Uterus (tissue), 3 donors: ENCODE measurements at regions not wholly inside any gene's neighbourhood (a gene's known extent, or its start where the extent isn't known, plus 50 kb on each side); places are given as distances from the start of the nearest gene placed in this dataset.

Experiments used
- DNase-seq, 2 donors: peaks; one replicate each; pipeline ENCODE4 v3.0.0-alpha.2; 2019 to 2020
- H3K27ac ChIP-seq, 2 donors: fragments of 200-600 bp; sonication (generic); 1 replicate in 1 of 2; 2 replicates in 1 of 2; pipeline ENCODE4 v1.5.1; 2016 to 2018
- H3K27me3 ChIP-seq, 2 donors: fragments of 200-600 bp; sonication (generic); one replicate each; pipeline ENCODE4 v1.5.1; 2018 to 2019; ENCODE audit warnings: control low read depth in 1 of 2
- H3K36me3 ChIP-seq, 2 donors: fragments of 200-600 bp; sonication (generic); one replicate each; pipeline ENCODE4 v1.5.1; 2019; ENCODE audit warnings: control low read depth in 1 of 2
- H3K4me1 ChIP-seq, 2 donors: fragments of 200-600 bp; sonication (generic); one replicate each; pipeline ENCODE4 v1.5.1; 2018 to 2019; ENCODE audit warnings: control low read depth in 1 of 2
- H3K4me3 ChIP-seq, 2 donors: fragments of 200-600 bp; sonication (generic); 1 replicate in 1 of 2; 2 replicates in 1 of 2; pipeline ENCODE4 v1.5.1; 2018 to 2019; ENCODE audit warnings: mild to moderate bottlenecking in 1 of 2
- H3K9me3 ChIP-seq, 2 donors: fragments of 200-600 bp; sonication (generic); one replicate each; pipeline ENCODE4 v1.5.1; 2019; ENCODE audit warnings: control low read depth in 1 of 2
- CTCF ChIP-seq, 4 experiments: fragments of 200-600 bp in 2 of 4; fragments of 450-650 bp in 2 of 4; sonication (generic) in 2 of 4; IDR thresholded peaks; one replicate each; pipeline ENCODE4 v1.5.1; 2016 to 2019; ENCODE audit warnings: antibody characterized with exemption in 4 of 4, mild to moderate bottlenecking in 2 of 4, moderate library complexity in 1 of 4
- POLR2A ChIP-seq, 2 donors: fragments of 450-650 bp; IDR thresholded peaks; one replicate each; pipeline ENCODE4 v1.6.1; 2016; ENCODE audit warnings: antibody characterized with exemption in 2 of 2, mild to moderate bottlenecking in 1 of 2, moderate library complexity in 1 of 2
- intact Hi-C: fragments of 100-400 bp; cut with DNase I; formaldehyde crosslinking; loops from one replicate; pipeline ENCODE4 v1.15.1; 2023; ENCODE audit warnings: low total_unique reads
- donor health status: DM: yes; HTN: yes; CAD: no.

GRCh38 chr14:34234258-34234657 lies 227.8 kb downstream of the SPTSSA start:
- TF ChIP-seq POLR2A (IDR thresholded peaks at IDR 0.05) (no peak), CTCF (IDR thresholded peaks at IDR 0.05) (no peak)
- DNase-seq, result no peak
- Histone ChIP-seq H3K27me3 (no peaks in the 10 kb centered on the region), H3K36me3 (no peaks in the 10 kb centered on the region), H3K4me1 (no peaks in the 10 kb centered on the region), H3K27ac (no peak overlapping the region), H3K9me3 (no peaks in the 10 kb centered on the region), H3K4me3 (no peak overlapping the region)
- intact Hi-C loops, result no loop called here

- H3K4me1 ChIP-seq, result no peaks in the 10 kb centered on the region
- H3K36me3 ChIP-seq, result no peaks in the 10 kb centered on the region
- no peak for TF ChIP-seq CTCF (IDR thresholded peaks at IDR 0.05)
- no peak overlapping the region for H3K4me3 ChIP-seq
- no peak overlapping the region for H3K27ac ChIP-seq
- no peak for DNase-seq
- no peaks in the 10 kb centered on the region for H3K9me3 ChIP-seq
- intact Hi-C loops, result no loop called here
- H3K27me3 ChIP-seq, result no peaks in the 10 kb centered on the region
These were observed 228.4 kb downstream of the SPTSSA start for GRCh38 chr14:34233619-34234018.

- intact Hi-C loops, result no loop called here
- H3K27me3 ChIP-seq, result no peaks in the 10 kb centered on the region
- no peak overlapping the region for H3K4me3 ChIP-seq
- H3K27ac ChIP-seq, result no peak overlapping the region
- H3K36me3 ChIP-seq, result no peaks in the 10 kb centered on the region
- DNase-seq, result no peak
- TF ChIP-seq CTCF (IDR thresholded peaks at IDR 0.05), result no peak
- TF ChIP-seq POLR2A (IDR thresholded peaks at IDR 0.05), result no peak
- no peaks in the 10 kb centered on the region for H3K4me1 ChIP-seq
- H3K9me3 ChIP-seq, result no peaks in the 10 kb centered on the region
These were observed 229.2 kb downstream of the SPTSSA start for GRCh38 chr14:34232790-34233189.

GRCh38 chr14:34231626-34232025 lies 230.4 kb downstream of the SPTSSA start:
- Histone ChIP-seq H3K27me3 (no peaks in the 10 kb centered on the region), H3K36me3 (no peaks in the 10 kb centered on the region), H3K4me3 (no peak overlapping the region), H3K4me1 (no peaks in the 10 kb centered on the region), H3K27ac (peak overlapping the region in 1 of 2 donors; percentile 4), H3K9me3 (no peaks in the 10 kb centered on the region)
- DNase-seq, result peak in 1 of 2 donors; percentile 20
- TF ChIP-seq CTCF (IDR thresholded peaks at IDR 0.05), result no peak
- no peak for TF ChIP-seq POLR2A (IDR thresholded peaks at IDR 0.05)
- intact Hi-C loops, result no loop called here

- H3K36me3 ChIP-seq, result no peaks in the 10 kb centered on the region
- no peaks in the 10 kb centered on the region for H3K9me3 ChIP-seq
- no peak overlapping the region for H3K27ac ChIP-seq
- no peaks in the 10 kb centered on the region for H3K27me3 ChIP-seq
- no peaks in the 10 kb centered on the region for H3K4me1 ChIP-seq
- H3K4me3 ChIP-seq, result no peak overlapping the region
- DNase-seq, result no peak
- TF ChIP-seq CTCF (IDR thresholded peaks at IDR 0.05) (no peak), POLR2A (IDR thresholded peaks at IDR 0.05) (no peak)
- intact Hi-C loops, result no loop called here
These were observed 232.9 kb downstream of the SPTSSA start for GRCh38 chr14:34229140-34229539.
